DND-41 (cell line): ENCODE measurements at regions not wholly inside any gene's neighbourhood (a gene's known extent, or its start where the extent isn't known, plus 50 kb on each side); places are given as distances from the start of the nearest gene placed in this dataset.

ENCODE experiments used
- ATAC-seq: fragments of 200-7000 bp; cut with Tn5 transposase; 3 replicates; pipeline ENCODE4 v1.9.1; 2021; ENCODE audit warnings: low read depth; ENCODE audit not compliant: insufficient read depth
- DNase-seq: peaks from one replicate; pipeline ENCODE4 v3.0.0-alpha.2; 2020
- H2AFZ ChIP-seq: 2 replicates; pipeline ENCODE4 v1.6.0; 2012; ENCODE audit warnings: low read depth, low read length
- H3K27ac ChIP-seq: 2 replicates; pipeline ENCODE4 v1.5.1; 2012; ENCODE audit warnings: low read length, inconsistent platforms
- H3K27me3 ChIP-seq: fragments of 200-600 bp; sonication (generic); 2 replicates; pipeline ENCODE4 v1.6.0; 2012; ENCODE audit warnings: low read length, mild to moderate bottlenecking, inconsistent platforms; ENCODE audit not compliant: insufficient read depth, poor library complexity
- H3K36me3 ChIP-seq: 2 replicates; pipeline ENCODE4 v1.5.1; 2012; ENCODE audit warnings: low read length, inconsistent platforms; ENCODE audit not compliant: insufficient read depth
- H3K4me1 ChIP-seq: 2 replicates; pipeline ENCODE4 v1.5.1; 2012; ENCODE audit warnings: mild to moderate bottlenecking, low read length; ENCODE audit not compliant: insufficient read depth
- H3K4me2 ChIP-seq: 2 replicates; pipeline ENCODE4 v1.6.0; 2012; ENCODE audit warnings: mild to moderate bottlenecking, moderate library complexity, low read length, inconsistent platforms; ENCODE audit not compliant: insufficient read depth
- H3K4me3 ChIP-seq, 2 experiments: fragments of 200-600 bp in 1 of 2; shearing (Covaris generic) in 1 of 2; 2 replicates each; pipeline ENCODE4 v1.5.1; 2012 to 2016; ENCODE audit warnings: inconsistent platforms in 2 of 2, low read length in 2 of 2, mild to moderate bottlenecking in 2 of 2, low read depth in 1 of 2, moderate library complexity in 1 of 2
- H3K79me2 ChIP-seq: 2 replicates; pipeline ENCODE4 v1.6.0; 2012; ENCODE audit warnings: low read length, inconsistent platforms; ENCODE audit not compliant: insufficient read depth
- H3K9ac ChIP-seq: 2 replicates; pipeline ENCODE4 v1.6.0; 2012; ENCODE audit warnings: low read depth, mild to moderate bottlenecking, inconsistent platforms, low read length, moderate library complexity
- H3K9me3 ChIP-seq: 2 replicates; pipeline ENCODE4 v1.5.1; 2012; ENCODE audit warnings: low read length, moderate library complexity, mild to moderate bottlenecking, inconsistent platforms; ENCODE audit not compliant: insufficient read depth, severe bottlenecking
- H4K20me1 ChIP-seq: 2 replicates; pipeline ENCODE4 v1.6.0; 2012; ENCODE audit warnings: low read length; ENCODE audit not compliant: insufficient read depth
- CTCF ChIP-seq: IDR thresholded peaks from 2 replicates; pipeline ENCODE4 v1.5.1; 2012; ENCODE audit warnings: borderline replicate concordance, low read length, moderate library complexity, mild to moderate bottlenecking; ENCODE audit not compliant: poor library complexity, severe bottlenecking; ENCODE audit errors: extremely low read depth
- EZH2 ChIP-seq: IDR thresholded peaks from 3 replicates; pipeline ENCODE4 v1.6.1; 2012; ENCODE audit warnings: borderline replicate concordance, low read depth, mild to moderate bottlenecking, moderate library complexity, low read length, inconsistent platforms; ENCODE audit not compliant: severe bottlenecking

GRCh38 chr11:127528297-127528696 lies 527.7 kb upstream of the KIRREL3 start:
- ATAC-seq (no peak), DNase-seq (no peak)
- Histone ChIP-seq H3K9me3 (no peaks in the 10 kb centered on the region), H3K79me2 (no peaks in the 10 kb centered on the region), H3K36me3 (no peaks in the 10 kb centered on the region), H3K4me1 (no peaks in the 10 kb centered on the region), H3K27ac (no peak overlapping the region), H3K4me2 (no peak overlapping the region), H3K4me3 (no peak overlapping the region), H3K9ac (no peak overlapping the region), H2AFZ (no peak overlapping the region), H4K20me1 (no peaks in the 10 kb centered on the region), H3K27me3 (no peaks in the 10 kb centered on the region)
- TF ChIP-seq EZH2 (no peak), CTCF (no peak)

- Histone ChIP-seq H3K9ac (no peak overlapping the region), H2AFZ (no peak overlapping the region), H3K36me3 (no peaks in the 10 kb centered on the region), H3K79me2 (no peaks in the 10 kb centered on the region), H3K27me3 (no peaks in the 10 kb centered on the region), H3K9me3 (no peaks in the 10 kb centered on the region), H4K20me1 (no peaks in the 10 kb centered on the region), H3K4me3 (no peak overlapping the region), H3K4me1 (no peaks in the 10 kb centered on the region), H3K4me2 (no peak overlapping the region), H3K27ac (no peak overlapping the region)
- no peak for TF ChIP-seq CTCF
- TF ChIP-seq EZH2: no peak
- no peak for DNase-seq
- ATAC-seq: no peak
Observed at GRCh38 chr11:127524618-127525017, 524.0 kb upstream of the KIRREL3 start.

GRCh38 chr11:127521413-127521812 lies 520.8 kb upstream of the KIRREL3 start:
- DNase-seq (no peak), ATAC-seq (no peak)
- H3K27me3 ChIP-seq: no peaks in the 10 kb centered on the region
- peaks cover 2% of the 10 kb centered on the region for H3K9me3 ChIP-seq
- TF ChIP-seq CTCF (no peak), EZH2 (no peak)
- no peak overlapping the region for H3K27ac ChIP-seq
- H3K4me2 ChIP-seq: no peak overlapping the region
- H3K4me1 ChIP-seq: no peaks in the 10 kb centered on the region
- no peak overlapping the region for H3K4me3 ChIP-seq
- no peak overlapping the region for H2AFZ ChIP-seq
- H4K20me1 ChIP-seq: no peaks in the 10 kb centered on the region
- no peaks in the 10 kb centered on the region for H3K36me3 ChIP-seq
- no peak overlapping the region for H3K9ac ChIP-seq
- no peaks in the 10 kb centered on the region for H3K79me2 ChIP-seq

- H3K4me3 ChIP-seq: no peak overlapping the region
- H3K4me2 ChIP-seq: no peak overlapping the region
- H4K20me1 ChIP-seq: no peaks in the 10 kb centered on the region
- no peak overlapping the region for H3K27ac ChIP-seq
- no peak overlapping the region for H3K9ac ChIP-seq
- H3K4me1 ChIP-seq: peaks cover 14% of the 10 kb centered on the region
- no peaks in the 10 kb centered on the region for H3K79me2 ChIP-seq
- H2AFZ ChIP-seq: no peak overlapping the region
- DNase-seq: no peak
- H3K36me3 ChIP-seq: no peaks in the 10 kb centered on the region
- no peak for TF ChIP-seq EZH2
- H3K9me3 ChIP-seq: no peaks in the 10 kb centered on the region
- no peaks in the 10 kb centered on the region for H3K27me3 ChIP-seq
- no peak for ATAC-seq
Observed at GRCh38 chr11:127507851-127508250, 507.3 kb upstream of the KIRREL3 start.
